HG03135 (cell line): ENCODE measurements at regions not wholly inside any gene's neighbourhood (a gene's known extent, or its start where the extent isn't known, plus 50 kb on each side); places are given as distances from the start of the nearest gene placed in this dataset.
A peak's percentile ranks its signal among the peaks of the same experiment; 100 is the strongest.
"Not testable (repeated sequence)": the region's sequence is repeated elsewhere in the genome, so short reads cannot be mapped to it uniquely, and the experiment has no call there.

Experiments
- ATAC-seq: cut with Tn5 transposase; IDR thresholded peaks from one replicate; pipeline ENCODE4 v1.9.1; 2021; ENCODE audit warnings: mild to moderate bottlenecking, moderate library complexity; ENCODE audit not compliant: unreplicated experiment

DNA sequence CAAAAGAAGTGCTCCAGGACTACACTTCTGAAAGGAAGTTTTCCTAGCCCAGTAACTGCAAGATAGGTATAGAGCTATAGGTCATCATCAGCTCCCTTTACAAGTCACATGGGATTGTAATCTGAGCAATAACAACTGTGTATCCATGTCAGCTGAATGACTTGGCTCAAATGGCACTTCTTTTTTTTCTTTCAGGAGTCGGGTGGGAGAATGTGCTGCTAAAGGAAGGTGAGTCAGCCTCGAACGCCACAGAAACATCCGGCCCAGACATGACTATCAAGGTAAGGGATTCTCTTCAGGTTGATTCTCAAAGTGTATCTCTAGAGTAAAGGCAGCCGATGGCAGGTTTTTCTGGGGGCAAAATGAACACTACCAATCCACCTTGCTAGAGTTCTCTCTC, 192.2 kb downstream of the C9orf152 start:
- no peak for ATAC-seq

DNA sequence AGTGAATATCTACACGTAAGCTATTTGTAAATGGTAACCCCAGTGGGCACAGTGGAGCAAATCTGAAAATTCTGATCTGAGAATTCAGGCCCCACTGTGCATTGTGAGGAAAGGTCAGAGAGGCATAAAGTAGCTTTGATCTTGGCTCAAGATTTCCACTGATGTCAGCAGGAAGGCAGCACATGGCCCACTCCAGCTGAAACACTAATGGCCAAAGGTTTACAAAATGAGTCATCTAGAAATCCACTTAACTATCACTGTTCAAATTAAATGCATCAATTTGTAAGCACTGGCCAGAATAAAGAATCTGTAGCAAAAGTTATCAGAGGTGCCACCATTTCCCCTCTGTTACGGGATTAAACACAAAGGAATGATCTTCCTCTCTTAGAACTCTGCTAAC, 191.6 kb downstream of the C9orf152 start:
- ATAC-seq: no peak

DNA sequence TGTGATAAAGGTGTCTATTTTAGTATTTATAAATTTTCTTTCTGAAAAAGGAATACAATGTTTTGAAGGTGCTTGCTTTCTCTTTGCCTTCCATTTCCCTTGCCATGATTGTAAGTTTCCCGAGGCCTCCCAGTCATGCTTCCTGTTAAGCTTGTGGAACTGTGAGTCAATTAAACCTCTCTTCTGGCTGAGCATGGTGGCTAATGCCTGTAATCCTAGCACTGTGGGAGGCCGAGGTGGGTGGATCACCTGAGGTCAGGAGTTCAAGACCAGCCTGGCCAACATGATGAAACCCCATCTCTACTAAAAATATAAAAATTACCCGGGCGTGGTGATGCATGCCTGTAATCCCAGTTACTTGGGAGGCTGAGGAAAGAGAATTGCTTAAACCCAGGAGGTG, 187.7 kb downstream of the C9orf152 start:
- not testable (repeated sequence) for ATAC-seq

DNA sequence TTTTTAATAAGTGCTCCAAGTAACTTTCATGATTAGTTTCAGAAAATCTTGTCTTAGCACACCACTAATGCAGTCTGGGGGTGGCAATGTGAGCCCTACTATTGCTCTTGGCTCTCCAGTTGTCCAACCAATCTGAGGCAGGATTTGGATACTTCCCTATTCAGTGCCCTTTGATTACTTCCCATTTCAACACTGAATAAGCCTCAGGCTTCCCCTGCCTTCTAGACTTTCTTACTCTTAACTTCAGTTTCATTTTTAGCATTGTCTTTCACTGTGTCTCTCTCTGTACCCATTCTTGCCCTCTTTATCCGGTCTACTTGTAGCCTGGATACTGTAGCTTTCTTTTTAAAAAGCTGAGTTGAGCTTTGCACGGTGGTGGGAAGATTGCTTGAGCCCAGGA, 186.1 kb downstream of the C9orf152 start:
- peak; percentile 93 for ATAC-seq

DNA sequence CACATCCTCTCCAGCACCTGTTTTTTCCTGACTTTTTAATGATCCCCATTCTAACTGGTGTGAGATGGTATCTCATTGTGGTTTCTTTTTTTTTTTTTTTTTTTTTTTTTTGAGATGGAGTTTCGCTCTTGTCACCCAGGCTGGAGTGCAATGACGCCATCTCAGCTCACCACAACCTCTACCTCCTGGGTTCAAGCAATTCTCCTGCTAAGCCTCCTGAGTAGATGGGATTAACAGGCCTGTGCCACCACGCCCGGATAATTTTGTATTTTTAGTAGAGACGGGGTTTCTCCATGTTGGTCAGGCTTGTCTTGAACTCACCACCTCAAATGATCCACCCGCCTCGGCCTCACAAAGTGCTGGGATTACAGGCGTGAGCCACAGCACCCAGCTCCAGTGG, 184.7 kb downstream of the C9orf152 start:
- ATAC-seq: not testable (repeated sequence)

DNA sequence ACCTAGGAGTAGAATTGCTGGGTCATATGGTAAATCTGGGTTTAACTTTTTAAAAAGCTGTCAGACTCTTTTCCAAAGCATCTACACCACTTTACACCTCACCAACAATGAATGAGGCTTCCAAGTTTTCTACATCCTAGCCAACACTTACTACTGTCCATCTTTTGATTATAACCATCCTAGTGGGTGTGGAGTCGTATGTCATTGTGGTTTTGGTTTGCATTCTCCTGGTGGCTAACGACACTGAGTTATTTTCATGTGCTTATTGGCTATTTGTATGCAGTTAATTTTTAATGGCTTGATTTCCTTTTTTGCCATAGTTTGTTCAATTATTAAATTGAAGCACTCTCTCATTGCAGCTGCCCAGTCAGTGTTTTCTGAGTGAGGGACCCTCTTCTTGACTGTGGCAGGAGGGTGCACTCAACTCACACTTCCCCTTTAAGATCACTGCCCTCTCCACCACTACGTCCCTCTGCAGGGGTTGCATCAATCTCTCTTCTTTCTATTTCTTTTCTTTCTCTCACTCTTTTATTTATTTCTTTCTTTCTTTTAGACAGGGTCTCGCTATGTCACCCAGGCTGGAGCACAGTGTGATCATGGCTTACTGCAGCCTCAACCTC, 182.3 kb downstream of the C9orf152 start:
- no peak for ATAC-seq

DNA sequence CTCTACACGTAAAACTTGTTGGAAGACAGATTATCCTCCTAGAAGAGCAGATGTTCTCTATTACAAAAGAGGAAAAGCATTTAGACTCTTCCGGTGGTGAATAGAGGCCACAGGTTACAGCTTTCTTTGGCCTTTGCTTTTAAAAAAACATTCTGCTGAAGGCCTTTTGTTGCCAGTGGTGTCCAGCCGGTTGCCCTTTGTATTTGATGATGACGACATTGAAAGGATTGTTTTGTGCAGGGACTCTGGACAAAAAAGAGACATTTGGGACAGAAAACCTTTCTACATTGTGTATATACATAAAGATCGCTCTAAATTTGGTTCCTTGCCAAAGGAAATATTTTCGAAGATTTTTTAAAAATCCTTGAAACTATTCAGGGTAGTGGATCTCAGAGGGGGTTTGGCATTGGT, 180.3 kb downstream of the C9orf152 start:
- ATAC-seq: no peak

DNA sequence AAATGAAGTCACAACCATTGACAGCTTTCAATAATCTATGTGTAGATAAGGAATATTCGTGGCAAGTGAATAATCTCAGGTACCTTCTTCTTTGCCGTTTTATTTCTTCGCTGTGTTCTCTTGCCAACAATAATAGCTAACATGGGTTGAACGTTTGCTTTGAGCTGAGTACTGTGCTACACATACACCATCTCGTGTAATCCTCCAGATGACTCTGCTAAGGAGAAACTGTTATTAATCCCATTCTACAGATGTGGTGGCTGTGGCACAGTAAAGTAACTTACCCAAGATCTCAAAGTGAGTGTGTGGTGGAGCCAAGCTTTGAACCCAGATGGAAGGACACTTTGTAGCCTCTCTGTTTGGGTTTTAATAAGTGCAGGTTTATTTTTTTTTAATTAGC, 179.7 kb downstream of the C9orf152 start:
- no peak for ATAC-seq

DNA sequence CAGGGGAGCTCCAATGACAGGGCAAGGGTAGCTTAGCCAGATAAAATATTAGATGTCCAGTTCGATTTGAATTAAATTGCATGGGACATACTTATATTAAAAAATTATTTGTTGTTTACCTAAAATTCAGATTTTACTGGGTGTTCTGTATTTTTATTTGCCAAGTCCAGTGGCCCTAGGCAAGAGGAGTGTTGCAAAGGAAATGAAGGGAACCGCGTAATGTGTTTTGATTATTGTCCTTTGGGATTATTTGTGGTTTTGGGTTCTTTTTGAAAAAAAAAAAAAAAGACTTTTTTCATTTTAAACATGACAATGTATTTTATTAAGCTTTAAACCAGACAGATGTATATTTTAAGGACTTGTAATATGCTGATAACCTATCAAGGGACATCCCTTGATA, 179.3 kb downstream of the C9orf152 start:
- ATAC-seq: no peak

DNA sequence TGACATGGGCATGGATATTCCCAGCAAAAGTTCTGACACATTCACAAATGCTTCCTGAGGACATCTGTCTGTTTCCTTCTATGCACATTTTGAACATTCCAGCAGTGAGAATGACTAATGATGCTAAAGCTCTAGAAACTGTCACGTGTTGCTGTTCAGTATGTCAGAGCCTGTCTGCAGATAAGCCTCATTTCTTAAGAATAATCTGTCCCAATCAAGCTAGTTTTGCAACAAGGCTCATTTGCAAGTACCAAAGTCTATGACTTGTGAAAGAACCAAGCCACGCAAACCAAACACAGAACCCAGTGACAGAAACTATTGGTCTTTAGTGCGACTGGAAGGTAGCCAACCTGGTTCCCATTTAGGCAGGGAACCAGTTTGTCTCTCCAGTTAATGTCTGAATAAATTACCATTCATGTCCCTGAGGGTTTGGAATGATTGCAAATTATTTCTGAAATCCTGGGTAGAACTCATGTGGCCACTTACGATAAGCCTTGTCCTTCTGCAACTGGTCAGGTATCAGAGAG, 178.5 kb downstream of the C9orf152 start:
- no peak for ATAC-seq

DNA sequence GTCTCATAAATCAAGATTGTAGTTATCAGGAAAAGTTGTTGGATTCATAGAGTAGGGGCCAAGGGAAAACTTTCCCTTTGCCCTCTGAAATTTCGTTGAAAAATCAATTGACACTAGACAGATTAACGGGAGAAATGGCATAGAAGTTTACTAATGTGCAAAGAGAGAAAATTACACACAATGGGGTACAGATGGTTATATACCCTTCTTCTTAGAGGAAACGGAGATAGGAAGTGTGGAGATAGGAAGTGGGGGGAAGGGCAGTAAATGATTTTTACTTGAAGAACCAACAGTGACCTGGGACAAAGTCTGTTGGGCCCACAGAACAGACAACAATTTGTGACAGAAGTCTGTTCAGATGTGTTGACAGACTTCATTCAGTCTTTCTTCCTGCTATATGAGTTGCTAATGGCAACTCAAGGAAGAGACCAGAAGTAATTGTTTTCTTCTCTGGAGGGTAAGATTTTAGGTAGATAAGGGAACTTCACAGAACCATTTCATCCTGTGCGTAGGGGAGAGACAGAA, 177.9 kb downstream of the C9orf152 start:
- no peak for ATAC-seq

DNA sequence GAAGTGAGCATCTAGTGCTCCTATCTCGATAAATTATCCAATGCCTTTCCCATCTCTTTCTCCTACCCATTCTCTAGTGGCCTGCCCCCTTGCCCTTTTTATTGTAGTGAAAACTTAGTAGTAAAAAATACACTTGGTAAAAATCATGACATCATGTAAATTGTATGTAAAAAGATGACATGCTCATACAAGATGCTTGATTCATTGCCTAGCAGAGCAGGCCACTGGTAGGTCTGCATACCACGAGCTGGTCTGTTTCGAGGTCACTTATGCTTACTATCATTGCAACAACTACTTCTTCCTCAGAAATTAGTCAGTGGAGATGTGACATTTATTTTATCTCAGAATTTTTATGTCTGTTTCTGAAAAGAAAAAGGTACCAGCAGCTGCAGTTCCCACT, 177.3 kb downstream of the C9orf152 start:
- ATAC-seq: no peak

DNA sequence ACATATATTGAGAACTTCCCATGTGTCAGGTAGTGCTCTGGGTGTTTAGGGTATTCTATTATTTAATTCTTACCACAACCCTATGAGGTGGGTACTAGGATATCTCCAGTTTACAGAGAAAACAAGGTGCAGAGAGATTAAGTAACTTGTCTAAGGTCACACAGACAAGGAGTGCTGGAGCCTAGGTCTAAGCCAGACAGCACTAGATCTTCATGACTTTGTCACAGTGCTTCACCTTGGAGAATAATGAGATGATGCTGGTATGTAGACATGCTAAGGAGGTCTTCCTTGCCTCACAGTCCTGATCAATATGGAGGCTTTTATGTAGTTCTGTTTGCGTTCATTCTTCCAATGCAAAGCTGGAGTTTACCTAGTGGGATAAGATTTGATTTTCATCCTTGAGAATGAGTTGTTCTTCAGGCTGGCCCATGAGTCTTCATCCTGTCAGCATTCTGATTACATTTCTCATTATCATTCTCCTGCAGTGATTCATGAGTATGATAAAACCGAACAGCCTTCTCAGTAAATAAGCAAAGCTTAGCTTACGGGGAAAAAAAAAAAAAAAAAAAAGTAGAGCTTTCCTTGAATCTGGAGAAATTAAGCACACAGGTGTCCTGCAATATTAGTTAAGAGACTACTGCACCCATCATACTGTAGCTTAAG, 176.3 kb downstream of the C9orf152 start:
- ATAC-seq: no peak

DNA sequence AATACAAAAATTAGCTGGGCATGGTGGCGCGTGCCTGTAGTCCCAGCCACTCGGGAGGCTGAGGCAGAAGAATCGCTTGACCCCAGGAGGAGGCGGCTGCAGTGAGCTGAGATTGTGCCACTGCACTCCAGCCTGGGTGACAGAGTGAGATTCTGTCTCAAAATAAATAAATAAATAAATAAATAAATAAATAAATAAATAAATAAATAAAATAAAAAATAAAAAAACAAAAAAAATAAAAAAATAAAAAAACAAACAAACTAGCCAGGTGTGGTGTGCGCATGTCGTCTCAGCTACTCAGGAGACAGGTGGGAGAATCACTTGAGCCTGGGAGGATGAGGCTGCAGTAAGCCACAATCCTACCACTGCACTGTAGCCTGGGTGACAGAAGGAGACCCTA, 175.4 kb downstream of the C9orf152 start:
- not testable (repeated sequence) for ATAC-seq

DNA sequence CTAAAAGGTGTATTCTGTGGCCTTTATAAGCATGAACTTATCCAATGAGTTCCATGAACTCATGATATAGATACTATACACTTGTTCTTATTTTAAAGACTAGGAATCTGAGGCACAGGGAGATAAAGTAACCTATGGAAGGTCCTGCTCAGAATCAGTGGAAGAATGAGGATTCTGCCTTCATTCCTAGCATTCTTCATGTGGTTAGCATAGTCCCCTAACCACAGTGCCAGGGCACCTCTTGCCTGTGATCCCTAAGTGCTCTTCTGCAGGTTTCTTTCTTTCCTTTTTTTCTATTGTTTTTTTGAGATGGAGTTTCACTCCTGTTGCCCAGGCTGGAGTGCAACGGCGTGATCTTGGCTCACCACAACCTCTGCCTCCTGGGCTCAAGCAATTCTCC, 174.1 kb downstream of the C9orf152 start:
- ATAC-seq: no peak

DNA sequence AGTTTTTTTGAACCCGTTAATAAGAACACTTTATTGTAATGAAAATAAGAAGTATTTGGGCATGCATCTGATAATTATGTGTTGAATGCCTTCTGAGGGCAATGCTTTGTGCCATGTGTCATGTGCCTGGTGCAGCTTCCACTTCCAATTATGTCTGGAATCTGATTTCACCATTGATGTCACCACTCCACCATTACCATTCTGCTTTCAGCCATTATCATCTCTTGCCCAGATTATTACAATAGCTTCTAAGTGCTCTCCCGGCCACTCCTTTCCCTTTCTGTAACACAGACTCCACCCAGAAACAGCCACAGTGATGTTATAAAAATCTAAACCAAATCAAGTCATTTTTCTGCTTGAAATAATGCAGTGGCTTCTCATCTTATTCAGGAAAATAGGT, 171.7 kb downstream of the C9orf152 start:
- ATAC-seq: no peak

DNA sequence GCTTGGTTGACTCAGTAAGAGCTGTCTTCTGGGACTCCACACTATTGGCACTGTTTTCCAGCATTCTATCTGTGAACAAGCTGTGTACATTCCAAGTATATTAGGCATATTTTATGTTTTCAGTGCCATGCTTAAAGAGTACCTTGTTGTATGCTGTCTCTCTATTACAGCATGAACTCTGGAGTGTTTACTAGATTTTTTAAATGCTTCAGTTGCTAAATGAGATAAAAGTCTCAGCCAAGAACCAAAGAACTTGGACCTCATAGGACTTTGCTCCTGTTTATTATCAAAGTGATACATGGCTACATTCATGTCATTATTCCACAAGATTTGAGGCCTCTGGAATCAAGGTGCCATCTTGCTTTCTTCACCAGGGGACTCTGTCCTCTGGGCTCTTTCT, 167.2 kb downstream of the C9orf152 start:
- ATAC-seq: no peak

DNA sequence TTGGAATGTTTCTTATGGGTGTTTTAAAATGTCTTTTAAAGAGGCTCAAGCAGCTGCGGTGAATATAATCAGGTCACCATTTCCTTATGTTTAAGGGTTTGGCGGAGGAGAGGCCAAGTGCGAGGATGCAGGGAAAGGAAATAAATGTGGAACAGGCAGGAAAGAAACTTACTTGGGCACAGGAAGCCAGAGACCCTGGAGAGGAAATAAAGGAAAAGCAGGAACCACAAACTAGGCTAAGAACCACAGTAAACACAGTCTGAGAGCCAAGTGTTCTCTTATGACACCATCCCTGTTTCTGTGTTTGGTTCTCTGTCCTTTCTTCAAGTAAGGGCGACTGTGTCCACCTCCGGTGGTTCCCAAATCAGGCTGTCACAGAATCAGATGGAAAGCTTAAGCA, 166.5 kb downstream of the C9orf152 start:
- ATAC-seq: no peak

DNA sequence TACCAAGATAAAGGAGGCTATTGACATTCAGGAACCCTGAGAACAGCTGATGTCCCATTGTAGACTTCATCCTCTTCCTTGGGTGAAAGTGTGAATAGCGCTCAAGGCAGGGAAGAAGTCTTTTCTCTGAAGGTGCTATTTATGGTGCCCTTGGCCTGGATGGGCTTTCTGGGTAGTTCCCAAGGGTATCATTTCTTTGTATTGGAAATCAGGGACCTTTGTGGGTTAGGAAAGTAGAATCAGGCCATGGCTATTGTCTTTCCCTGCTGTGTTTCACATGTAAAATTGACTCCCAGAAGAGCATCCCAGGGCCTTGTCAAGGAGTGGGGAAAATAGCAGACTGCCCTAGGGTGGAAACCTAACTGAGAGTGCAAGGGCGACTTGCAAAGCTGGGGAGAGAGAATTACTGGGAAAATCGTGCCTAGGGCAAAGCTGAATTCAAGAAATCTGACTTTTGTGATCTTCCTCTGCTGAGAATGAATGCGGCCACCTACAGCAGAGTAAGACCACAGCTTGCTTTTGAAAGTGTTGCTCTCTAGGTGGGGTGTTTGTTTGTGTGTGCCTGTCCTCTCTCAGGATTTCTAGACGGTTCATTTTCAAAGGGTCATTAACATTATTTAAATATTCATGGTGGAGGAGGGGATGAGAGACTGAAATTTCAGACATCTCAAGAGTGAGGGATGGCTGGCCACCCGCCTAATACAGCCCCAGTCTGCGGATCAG, 160.6 kb downstream of the C9orf152 start:
- peak; percentile 26 for ATAC-seq

DNA sequence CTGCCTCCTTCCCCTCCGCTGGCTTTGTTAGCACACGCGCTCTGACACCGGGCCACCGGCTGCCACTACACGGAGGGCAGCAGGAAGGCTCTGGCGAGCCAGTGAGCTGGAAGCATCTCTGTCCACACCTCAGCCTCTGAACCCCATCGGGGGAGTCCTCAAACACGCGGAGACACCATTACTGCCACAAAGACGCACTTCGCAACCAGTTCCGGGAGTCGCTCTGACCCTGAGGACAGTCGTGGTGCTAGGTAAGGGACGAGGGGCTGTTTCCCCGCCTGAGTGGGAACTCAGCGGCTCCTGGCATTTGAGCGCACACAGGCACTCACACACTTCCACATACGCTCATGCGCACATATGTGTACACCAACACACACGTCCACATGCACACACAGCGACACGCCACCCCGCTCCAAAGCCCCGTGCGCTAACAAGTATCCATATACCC, 160.0 kb downstream of the C9orf152 start:
- peak; percentile 33 for ATAC-seq

DNA sequence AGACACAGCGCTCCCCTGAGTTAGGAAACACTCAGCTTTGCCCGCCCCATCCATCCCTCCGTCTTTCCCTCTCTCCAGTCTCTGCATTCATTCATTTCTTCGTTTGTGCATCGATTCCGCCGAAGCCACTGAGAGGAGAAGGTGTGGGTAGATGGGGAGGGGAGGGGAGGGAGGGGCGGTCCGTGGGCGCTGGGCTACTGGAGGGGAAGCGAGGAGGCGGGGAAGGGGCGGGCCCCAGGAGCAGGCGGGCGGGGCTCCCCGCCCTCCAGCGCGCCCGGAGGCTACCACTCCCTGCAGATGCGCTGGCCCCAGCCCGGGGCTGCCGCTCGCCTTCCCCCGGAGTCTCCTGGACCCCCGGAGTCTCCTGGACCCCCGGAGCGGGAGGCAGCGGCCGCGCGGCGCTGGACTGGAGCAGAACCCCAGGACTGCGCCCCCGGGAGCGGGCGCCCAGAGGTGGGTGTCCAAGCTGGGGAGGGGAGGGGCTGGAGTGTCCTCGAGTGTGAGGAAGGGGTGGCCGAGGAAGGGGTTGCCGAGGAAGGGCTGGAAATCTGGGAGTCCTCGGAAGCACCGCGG, 159.5 kb downstream of the C9orf152 start:
- peak; percentile 77 for ATAC-seq
